ENCODE measurements at regions not wholly inside any gene's neighbourhood (a gene's known extent, or its start where the extent isn't known, plus 50 kb on each side); places are given as distances from the start of the nearest gene placed in this dataset.

DNA sequence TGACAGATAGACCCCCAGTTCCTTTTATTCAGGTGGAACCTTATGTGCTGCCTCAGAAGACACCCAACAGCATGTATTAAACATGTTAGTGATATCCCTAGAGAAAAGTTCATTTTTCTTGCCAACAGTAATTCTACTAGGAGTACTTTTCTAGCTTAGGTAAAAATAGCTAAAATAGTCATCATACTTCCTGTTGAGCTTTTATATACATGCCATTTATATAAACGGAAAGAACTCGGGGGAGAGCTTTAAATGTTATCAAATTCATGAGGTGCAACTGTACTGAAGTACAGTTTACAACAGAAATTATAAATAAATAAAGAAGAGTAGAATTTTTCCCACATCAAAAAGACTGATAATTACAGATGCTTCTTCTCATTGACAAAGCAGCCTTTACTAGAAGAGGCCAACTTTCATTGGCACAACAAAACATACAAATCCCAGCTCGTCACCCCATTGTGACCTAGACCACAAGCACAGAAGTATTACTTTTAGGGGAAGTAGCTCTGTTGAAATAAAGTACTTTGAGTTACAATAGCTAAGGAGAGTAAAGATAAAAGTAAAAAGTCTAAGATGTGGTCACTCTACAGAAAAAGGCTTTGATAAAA lies 59.1 kb upstream of the POU2AF2 start:
- no peaks in the 10 kb centered on the region for H3K9me3 ChIP-seq (ENCODE audit: control insufficient read depth, low read depth, low read length)
- H3K23ac ChIP-seq (ENCODE audit: insufficient read length, low read depth, low read length): no peak overlapping the region
- no peak overlapping the region for H3K4me2 ChIP-seq (ENCODE audit: insufficient read depth, insufficient read length, low read length)
- H4K20me1 ChIP-seq (ENCODE audit: control insufficient read depth, insufficient read depth, insufficient read length): no peaks in the 10 kb centered on the region
- no peak overlapping the region for H3T11ph ChIP-seq (ENCODE audit: low read length)
- H3K23me2 ChIP-seq (ENCODE audit: insufficient read length, low read depth, low read length, poor library complexity, severe bottlenecking): no peaks in the 10 kb centered on the region
- H3K4me3 Mint-ChIP-seq: no peak overlapping the region
- no peak overlapping the region for H4K91ac ChIP-seq (ENCODE audit: insufficient read length, low read depth, low read length)
- H2BK12ac ChIP-seq (ENCODE audit: insufficient read length, low read depth, low read length): no peak overlapping the region
- no peak overlapping the region for H3K9ac ChIP-seq (ENCODE audit: extremely low read depth, insufficient read length, low read length)
- H3K14ac ChIP-seq (ENCODE audit: insufficient read depth, low read length): no peak overlapping the region
- H3K18ac ChIP-seq (ENCODE audit: insufficient read length, low read depth, low read length): no peak overlapping the region
- H3K27ac Mint-ChIP-seq: no peak overlapping the region
- H2BK120ac ChIP-seq (ENCODE audit: low read depth, low read length, poor library complexity, severe bottlenecking): no peak overlapping the region
- no peaks in the 10 kb centered on the region for H3K79me2 ChIP-seq (ENCODE audit: insufficient read depth, low read length)
- no peak overlapping the region for H2AFZ ChIP-seq (ENCODE audit: low read length)
- no peaks in the 10 kb centered on the region for H3K4me1 ChIP-seq (ENCODE audit: insufficient read depth, low read length)
- no peak overlapping the region for H2BK5ac ChIP-seq (ENCODE audit: insufficient read length, low read length)
- no peak overlapping the region for H3K56ac ChIP-seq (ENCODE audit: insufficient read length, low read depth, low read length)
- no peaks in the 10 kb centered on the region for H3K79me1 ChIP-seq (ENCODE audit: insufficient read depth, low read depth, low read length, poor library complexity, severe bottlenecking)
- no peak overlapping the region for H2BK20ac ChIP-seq (ENCODE audit: low read depth, low read length, poor library complexity, severe bottlenecking)
- no peaks in the 10 kb centered on the region; the same call in 1 of the 2 replicates for H3K27me3 Mint-ChIP-seq (ENCODE audit: low read depth)
- no peak for DNase-seq
- no peak overlapping the region for H3K27ac ChIP-seq (ENCODE audit: insufficient read length, low read depth, low read length)
- peaks cover 7 to 10% of the 10 kb centered on the region in 2 experiments; a peak in 4 of 5 replicates for H3K9me3 Mint-ChIP-seq
- no peak overlapping the region for H4K8ac ChIP-seq (replicated peaks; ENCODE audit: insufficient read length, low read depth, low read length)
- TF ChIP-seq, protein P1, sequence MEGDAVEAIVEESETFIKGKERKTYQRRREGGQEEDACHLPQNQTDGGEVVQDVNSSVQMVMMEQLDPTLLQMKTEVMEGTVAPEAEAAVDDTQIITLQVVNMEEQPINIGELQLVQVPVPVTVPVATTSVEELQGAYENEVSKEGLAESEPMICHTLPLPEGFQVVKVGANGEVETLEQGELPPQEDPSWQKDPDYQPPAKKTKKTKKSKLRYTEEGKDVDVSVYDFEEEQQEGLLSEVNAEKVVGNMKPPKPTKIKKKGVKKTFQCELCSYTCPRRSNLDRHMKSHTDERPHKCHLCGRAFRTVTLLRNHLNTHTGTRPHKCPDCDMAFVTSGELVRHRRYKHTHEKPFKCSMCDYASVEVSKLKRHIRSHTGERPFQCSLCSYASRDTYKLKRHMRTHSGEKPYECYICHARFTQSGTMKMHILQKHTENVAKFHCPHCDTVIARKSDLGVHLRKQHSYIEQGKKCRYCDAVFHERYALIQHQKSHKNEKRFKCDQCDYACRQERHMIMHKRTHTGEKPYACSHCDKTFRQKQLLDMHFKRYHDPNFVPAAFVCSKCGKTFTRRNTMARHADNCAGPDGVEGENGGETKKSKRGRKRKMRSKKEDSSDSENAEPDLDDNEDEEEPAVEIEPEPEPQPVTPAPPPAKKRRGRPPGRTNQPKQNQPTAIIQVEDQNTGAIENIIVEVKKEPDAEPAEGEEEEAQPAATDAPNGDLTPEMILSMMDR (conservative IDR thresholded peaks at IDR 0.05): no peak
- peaks cover 0 to 5% (median 0%) of the 10 kb centered on the region in 3 experiments; a peak in 3 of 7 replicates for H3K36me3 Mint-ChIP-seq (ENCODE audit: insufficient read depth in 1 of 3, low read depth in 3 of 3)
- H2BK15ac ChIP-seq (ENCODE audit: low read depth, low read length): no peak overlapping the region
- H3K4ac ChIP-seq (ENCODE audit: low read depth, low read length): no peak overlapping the region
- H3K27me3 ChIP-seq (ENCODE audit: insufficient read depth, low read length): no peaks in the 10 kb centered on the region
- H3K4me1 Mint-ChIP-seq: peaks cover 0 to 4% of the 10 kb centered on the region in 2 experiments; a peak in 2 of 4 replicates
- H4K5ac ChIP-seq (ENCODE audit: insufficient read length, low read depth, low read length): no peak overlapping the region
- H2AK5ac ChIP-seq (ENCODE audit: insufficient read length, low read length): no peak overlapping the region
- WGBS (ENCODE audit: extremely low coverage, insufficient read length, low lambda C conversion rate): no CpG with 5 or more reads among the region's 3 CpGs
